Body of pancreas (tissue), 4 donors: ENCODE measurements at regions not wholly inside any gene's neighbourhood (a gene's known extent, or its start where the extent isn't known, plus 50 kb on each side); places are given as distances from the start of the nearest gene placed in this dataset.

Experiments used
- POLR2A ChIP-seq, 3 donors: fragments of 450-650 bp; IDR thresholded peaks; one replicate each; pipeline ENCODE4 v1.6.1; 2016; ENCODE audit warnings: antibody characterized with exemption in 3 of 3, mild to moderate bottlenecking in 2 of 3
- TF ChIP-seq, protein P1 (sequence below), 7 experiments: fragments of 450-650 bp in 4 of 7; fragments of 200-600 bp in 3 of 7; sonication (generic) in 3 of 7; IDR thresholded peaks; one replicate each; pipeline ENCODE4 v1.5.1; 2016 to 2019; ENCODE audit warnings: antibody characterized with exemption in 7 of 7

DNA sequence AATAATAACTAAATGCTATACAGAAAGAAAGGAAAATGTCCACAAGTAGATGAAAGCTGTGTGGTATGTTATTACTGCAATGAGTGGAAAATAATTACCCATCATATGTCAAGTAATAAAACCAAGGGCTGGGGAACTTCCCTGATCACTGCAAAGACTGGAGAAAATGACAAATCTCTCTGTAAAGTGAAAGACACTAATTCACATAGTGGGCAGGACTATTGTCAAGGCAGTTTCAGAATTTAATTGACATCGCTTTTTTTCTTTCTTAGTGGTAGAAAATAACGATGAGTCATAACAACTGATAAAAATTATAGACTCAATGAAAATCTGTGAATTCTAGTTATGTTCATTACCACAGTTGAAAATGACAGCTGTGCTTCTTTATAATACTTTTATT lies 153.7 kb upstream of the ST6GALNAC5 start:
- TF ChIP-seq, protein P1, sequence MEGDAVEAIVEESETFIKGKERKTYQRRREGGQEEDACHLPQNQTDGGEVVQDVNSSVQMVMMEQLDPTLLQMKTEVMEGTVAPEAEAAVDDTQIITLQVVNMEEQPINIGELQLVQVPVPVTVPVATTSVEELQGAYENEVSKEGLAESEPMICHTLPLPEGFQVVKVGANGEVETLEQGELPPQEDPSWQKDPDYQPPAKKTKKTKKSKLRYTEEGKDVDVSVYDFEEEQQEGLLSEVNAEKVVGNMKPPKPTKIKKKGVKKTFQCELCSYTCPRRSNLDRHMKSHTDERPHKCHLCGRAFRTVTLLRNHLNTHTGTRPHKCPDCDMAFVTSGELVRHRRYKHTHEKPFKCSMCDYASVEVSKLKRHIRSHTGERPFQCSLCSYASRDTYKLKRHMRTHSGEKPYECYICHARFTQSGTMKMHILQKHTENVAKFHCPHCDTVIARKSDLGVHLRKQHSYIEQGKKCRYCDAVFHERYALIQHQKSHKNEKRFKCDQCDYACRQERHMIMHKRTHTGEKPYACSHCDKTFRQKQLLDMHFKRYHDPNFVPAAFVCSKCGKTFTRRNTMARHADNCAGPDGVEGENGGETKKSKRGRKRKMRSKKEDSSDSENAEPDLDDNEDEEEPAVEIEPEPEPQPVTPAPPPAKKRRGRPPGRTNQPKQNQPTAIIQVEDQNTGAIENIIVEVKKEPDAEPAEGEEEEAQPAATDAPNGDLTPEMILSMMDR (IDR thresholded peaks at IDR 0.05) = no peak
- no peak for TF ChIP-seq POLR2A (IDR thresholded peaks at IDR 0.05)
